Thoracic aorta (tissue), 2 donors: ENCODE measurements at regions not wholly inside any gene's neighbourhood (a gene's known extent, or its start where the extent isn't known, plus 50 kb on each side); places are given as distances from the start of the nearest gene placed in this dataset.

Experiments
- ATAC-seq: fragments of 150-250 bp; one replicate; pipeline ENCODE4 v1.8.0; 2017; ENCODE audit warnings: low read depth; ENCODE audit not compliant: insufficient number of reproducible peaks, low FRiP score
- DNase-seq: peaks from one replicate; pipeline ENCODE4 v3.0.0-alpha.2; 2020; ENCODE audit warnings: low spot score
- H3K27ac ChIP-seq, 2 donors: fragments of 200-600 bp; sonication (generic); 1 replicate in 1 of 2; 2 replicates in 1 of 2; pipeline ENCODE4 v1.5.1; 2016; ENCODE audit warnings: mild to moderate bottlenecking in 2 of 2, moderate library complexity in 2 of 2
- H3K27me3 ChIP-seq: fragments of 200-600 bp; sonication (generic); replicated peaks from 2 replicates; pipeline ENCODE4 v1.6.0; 2016; ENCODE audit warnings: mild to moderate bottlenecking; ENCODE audit not compliant: insufficient read depth
- H3K36me3 ChIP-seq: fragments of 200-600 bp; sonication (generic); one replicate; pipeline ENCODE4 v1.5.1; 2016
- H3K4me1 ChIP-seq, 2 donors: fragments of 200-600 bp; sonication (generic); 1 replicate in 1 of 2; 2 replicates in 1 of 2; pipeline versions ENCODE4 v1.5.1 to v1.6.0; 2016; ENCODE audit warnings: low read depth in 2 of 2, mild to moderate bottlenecking in 1 of 2; ENCODE audit not compliant: control insufficient read depth in 1 of 2
- H3K4me3 ChIP-seq: fragments of 200-600 bp; sonication (generic); 2 replicates; pipeline ENCODE4 v1.5.1; 2016; ENCODE audit warnings: mild to moderate bottlenecking
- H3K9me3 ChIP-seq: fragments of 200-600 bp; sonication (generic); 2 replicates; pipeline ENCODE4 v1.5.1; 2016
- CTCF ChIP-seq: fragments of 200-600 bp; sonication (generic); IDR thresholded peaks from one replicate; pipeline ENCODE4 v1.5.1; 2019; ENCODE audit warnings: antibody characterized with exemption

- TF ChIP-seq CTCF, result no peak
- no peaks in the 10 kb centered on the region for H3K36me3 ChIP-seq
- no peak for DNase-seq
- no peak overlapping the region for H3K27ac ChIP-seq
- H3K4me3 ChIP-seq, result no peak overlapping the region
- peaks cover 0 to 16% of the 10 kb centered on the region in 2 donors for H3K4me1 ChIP-seq
- H3K9me3 ChIP-seq, result no peaks in the 10 kb centered on the region
- ATAC-seq, result no peak
- no peaks in the 10 kb centered on the region for H3K27me3 ChIP-seq
These were observed 68.4 kb downstream of the ANXA1 start for GRCh38 chr9:73219985-73220626.

GRCh38 chr9:73223594-73223993, 71.9 kb downstream of the ANXA1 start:
- TF ChIP-seq CTCF, result no peak
- ATAC-seq, result no peak

GRCh38 chr9:73229543-73229942, 77.9 kb downstream of the ANXA1 start:
- no peak for DNase-seq
- H3K9me3 ChIP-seq, result no peaks in the 10 kb centered on the region
- no peaks in the 10 kb centered on the region for H3K27me3 ChIP-seq
- no peaks in the 10 kb centered on the region for H3K36me3 ChIP-seq
- no peaks in the 10 kb centered on the region for H3K4me1 ChIP-seq
- H3K27ac ChIP-seq, result no peak overlapping the region
- H3K4me3 ChIP-seq, result no peak overlapping the region
- TF ChIP-seq CTCF, result no peak
- no peak for ATAC-seq

More at GRCh38 chr9:73223594-73223993, 71.9 kb downstream of the ANXA1 start:
- Histone ChIP-seq H3K4me1 (peaks cover 0 to 16% of the 10 kb centered on the region in 2 donors), H3K4me3 (no peak overlapping the region), H3K9me3 (no peaks in the 10 kb centered on the region), H3K27me3 (no peaks in the 10 kb centered on the region), H3K36me3 (no peaks in the 10 kb centered on the region), H3K27ac (no peak overlapping the region)
- no peak for DNase-seq

- Histone ChIP-seq H3K4me3 (no peak overlapping the region), H3K4me1 (no peaks in the 10 kb centered on the region), H3K27ac (no peak overlapping the region), H3K36me3 (no peaks in the 10 kb centered on the region), H3K9me3 (no peaks in the 10 kb centered on the region), H3K27me3 (no peaks in the 10 kb centered on the region)
- ATAC-seq, result no peak
- TF ChIP-seq CTCF, result no peak
- DNase-seq, result no peak
These were observed 78.6 kb downstream of the ANXA1 start for GRCh38 chr9:73230251-73230650.

GRCh38 chr9:73231203-73231602, 79.5 kb downstream of the ANXA1 start:
- H3K27ac ChIP-seq, result no peak overlapping the region
- H3K36me3 ChIP-seq, result no peaks in the 10 kb centered on the region
- H3K9me3 ChIP-seq, result no peaks in the 10 kb centered on the region
- TF ChIP-seq CTCF, result no peak
- no peaks in the 10 kb centered on the region for H3K4me1 ChIP-seq
- H3K4me3 ChIP-seq, result no peak overlapping the region
- no peak for DNase-seq
- H3K27me3 ChIP-seq, result no peaks in the 10 kb centered on the region
- no peak for ATAC-seq
